ENCODE measurements at regions not wholly inside any gene's neighbourhood (a gene's known extent, or its start where the extent isn't known, plus 50 kb on each side); places are given as distances from the start of the nearest gene placed in this dataset.

- Histone ChIP-seq H3K4me1 (ENCODE audit: control insufficient read depth, insufficient read depth, low read length) (no peaks in the 10 kb centered on the region; the same call in 1 of the 2 replicates), H3K9me3 (ENCODE audit: control insufficient read depth, insufficient read depth, low read depth, low read length) (no peaks in the 10 kb centered on the region), H3K36me3 (ENCODE audit: control insufficient read depth in 2 of 2, insufficient read depth in 1 of 2, low read length in 2 of 2) (no peaks in the 10 kb centered on the region), H3K4me3 (ENCODE audit: low read depth, low read length) (no peak overlapping the region), H3K27ac (ENCODE audit: extremely low read depth, low read depth, low read length) (no peak overlapping the region)
- ChIA-PET POLR2A (no interaction called here), CTCF (interaction anchor here (0.6 to 1.1 kb wide), 4 partner anchors 60 to 288 kb away, joined by 3 to 5 read pairs (median 3); no protein-coding TSS in a partner anchor)
- TF ChIP-seq, protein P1, sequence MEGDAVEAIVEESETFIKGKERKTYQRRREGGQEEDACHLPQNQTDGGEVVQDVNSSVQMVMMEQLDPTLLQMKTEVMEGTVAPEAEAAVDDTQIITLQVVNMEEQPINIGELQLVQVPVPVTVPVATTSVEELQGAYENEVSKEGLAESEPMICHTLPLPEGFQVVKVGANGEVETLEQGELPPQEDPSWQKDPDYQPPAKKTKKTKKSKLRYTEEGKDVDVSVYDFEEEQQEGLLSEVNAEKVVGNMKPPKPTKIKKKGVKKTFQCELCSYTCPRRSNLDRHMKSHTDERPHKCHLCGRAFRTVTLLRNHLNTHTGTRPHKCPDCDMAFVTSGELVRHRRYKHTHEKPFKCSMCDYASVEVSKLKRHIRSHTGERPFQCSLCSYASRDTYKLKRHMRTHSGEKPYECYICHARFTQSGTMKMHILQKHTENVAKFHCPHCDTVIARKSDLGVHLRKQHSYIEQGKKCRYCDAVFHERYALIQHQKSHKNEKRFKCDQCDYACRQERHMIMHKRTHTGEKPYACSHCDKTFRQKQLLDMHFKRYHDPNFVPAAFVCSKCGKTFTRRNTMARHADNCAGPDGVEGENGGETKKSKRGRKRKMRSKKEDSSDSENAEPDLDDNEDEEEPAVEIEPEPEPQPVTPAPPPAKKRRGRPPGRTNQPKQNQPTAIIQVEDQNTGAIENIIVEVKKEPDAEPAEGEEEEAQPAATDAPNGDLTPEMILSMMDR (tag by site-specific recombination; IDR thresholded peaks at IDR 0.05) = 0 out of 2 replicates have a peak, but pooled peaks have one; percentile 8
- TF ChIP-seq, protein P2, sequence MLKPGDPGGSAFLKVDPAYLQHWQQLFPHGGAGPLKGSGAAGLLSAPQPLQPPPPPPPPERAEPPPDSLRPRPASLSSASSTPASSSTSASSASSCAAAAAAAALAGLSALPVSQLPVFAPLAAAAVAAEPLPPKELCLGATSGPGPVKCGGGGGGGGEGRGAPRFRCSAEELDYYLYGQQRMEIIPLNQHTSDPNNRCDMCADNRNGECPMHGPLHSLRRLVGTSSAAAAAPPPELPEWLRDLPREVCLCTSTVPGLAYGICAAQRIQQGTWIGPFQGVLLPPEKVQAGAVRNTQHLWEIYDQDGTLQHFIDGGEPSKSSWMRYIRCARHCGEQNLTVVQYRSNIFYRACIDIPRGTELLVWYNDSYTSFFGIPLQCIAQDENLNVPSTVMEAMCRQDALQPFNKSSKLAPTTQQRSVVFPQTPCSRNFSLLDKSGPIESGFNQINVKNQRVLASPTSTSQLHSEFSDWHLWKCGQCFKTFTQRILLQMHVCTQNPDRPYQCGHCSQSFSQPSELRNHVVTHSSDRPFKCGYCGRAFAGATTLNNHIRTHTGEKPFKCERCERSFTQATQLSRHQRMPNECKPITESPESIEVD (tag by site-specific recombination; IDR thresholded peaks at IDR 0.05) = peak; percentile 37
- no peak for TF ChIP-seq KLF1 (tag by site-specific recombination; IDR thresholded peaks at IDR 0.05)
These were observed 435.1 kb upstream of the MEIS1 start for GRCh38 chr2:65999796-66000195.

GRCh38 chr2:65999103-65999502 lies 435.8 kb upstream of the MEIS1 start:
- H3K9me3 ChIP-seq (ENCODE audit: control insufficient read depth, insufficient read depth, low read depth, low read length) = no peaks in the 10 kb centered on the region
- H3K4me3 ChIP-seq (ENCODE audit: low read depth, low read length) = no peak overlapping the region
- CTCF ChIA-PET = interaction anchor here (0.6 kb wide), 1 partner anchor 275 kb away, joined by 3 read pairs; no protein-coding TSS in a partner anchor
- H3K36me3 ChIP-seq (ENCODE audit: control insufficient read depth in 2 of 2, insufficient read depth in 1 of 2, low read length in 2 of 2) = no peaks in the 10 kb centered on the region
- TF ChIP-seq, protein P3, sequence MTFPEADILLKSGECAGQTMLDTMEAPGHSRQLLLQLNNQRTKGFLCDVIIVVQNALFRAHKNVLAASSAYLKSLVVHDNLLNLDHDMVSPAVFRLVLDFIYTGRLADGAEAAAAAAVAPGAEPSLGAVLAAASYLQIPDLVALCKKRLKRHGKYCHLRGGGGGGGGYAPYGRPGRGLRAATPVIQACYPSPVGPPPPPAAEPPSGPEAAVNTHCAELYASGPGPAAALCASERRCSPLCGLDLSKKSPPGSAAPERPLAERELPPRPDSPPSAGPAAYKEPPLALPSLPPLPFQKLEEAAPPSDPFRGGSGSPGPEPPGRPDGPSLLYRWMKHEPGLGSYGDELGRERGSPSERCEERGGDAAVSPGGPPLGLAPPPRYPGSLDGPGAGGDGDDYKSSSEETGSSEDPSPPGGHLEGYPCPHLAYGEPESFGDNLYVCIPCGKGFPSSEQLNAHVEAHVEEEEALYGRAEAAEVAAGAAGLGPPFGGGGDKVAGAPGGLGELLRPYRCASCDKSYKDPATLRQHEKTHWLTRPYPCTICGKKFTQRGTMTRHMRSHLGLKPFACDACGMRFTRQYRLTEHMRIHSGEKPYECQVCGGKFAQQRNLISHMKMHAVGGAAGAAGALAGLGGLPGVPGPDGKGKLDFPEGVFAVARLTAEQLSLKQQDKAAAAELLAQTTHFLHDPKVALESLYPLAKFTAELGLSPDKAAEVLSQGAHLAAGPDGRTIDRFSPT (tag by site-specific recombination; IDR thresholded peaks at IDR 0.05) = no peak
- TF ChIP-seq, protein P4, sequence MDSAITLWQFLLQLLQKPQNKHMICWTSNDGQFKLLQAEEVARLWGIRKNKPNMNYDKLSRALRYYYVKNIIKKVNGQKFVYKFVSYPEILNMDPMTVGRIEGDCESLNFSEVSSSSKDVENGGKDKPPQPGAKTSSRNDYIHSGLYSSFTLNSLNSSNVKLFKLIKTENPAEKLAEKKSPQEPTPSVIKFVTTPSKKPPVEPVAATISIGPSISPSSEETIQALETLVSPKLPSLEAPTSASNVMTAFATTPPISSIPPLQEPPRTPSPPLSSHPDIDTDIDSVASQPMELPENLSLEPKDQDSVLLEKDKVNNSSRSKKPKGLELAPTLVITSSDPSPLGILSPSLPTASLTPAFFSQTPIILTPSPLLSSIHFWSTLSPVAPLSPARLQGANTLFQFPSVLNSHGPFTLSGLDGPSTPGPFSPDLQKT (IDR thresholded peaks at IDR 0.05; ENCODE audit: borderline replicate concordance, low read depth, low read length) = no peak
- TF ChIP-seq SETDB1 (IDR thresholded peaks at IDR 0.05; ENCODE audit: insufficient read length, low read length) (no peak), ZNF221 (tag by site-specific recombination; IDR thresholded peaks at IDR 0.05; ENCODE audit: borderline replicate concordance) (no peak), ZNF488 (tag by site-specific recombination; IDR thresholded peaks at IDR 0.05) (no peak), ZNF792 (tag by site-specific recombination; IDR thresholded peaks at IDR 0.05) (no peak), ZNF140 (tag by site-specific recombination; IDR thresholded peaks at IDR 0.05) (no peak), PBX3 (CRISPR knock-in tag; IDR thresholded peaks at IDR 0.05) (no peak), KLF10 (tag by site-specific recombination; IDR thresholded peaks at IDR 0.05) (no peak), ZNF747 (tag by site-specific recombination; IDR thresholded peaks at IDR 0.05) (no peak), IKZF3 (tag by site-specific recombination; IDR thresholded peaks at IDR 0.05) (no peak), ZFHX2 (tag by site-specific recombination; conservative IDR thresholded peaks at IDR 0.05) (no peak), KLF1 (tag by site-specific recombination; IDR thresholded peaks at IDR 0.05) (no peak), ZNF394 (tag by site-specific recombination; IDR thresholded peaks at IDR 0.05; ENCODE audit: borderline replicate concordance) (no peak), ZNF621 (tag by site-specific recombination; IDR thresholded peaks at IDR 0.05) (no peak)
- TF ChIP-seq, protein P5, sequence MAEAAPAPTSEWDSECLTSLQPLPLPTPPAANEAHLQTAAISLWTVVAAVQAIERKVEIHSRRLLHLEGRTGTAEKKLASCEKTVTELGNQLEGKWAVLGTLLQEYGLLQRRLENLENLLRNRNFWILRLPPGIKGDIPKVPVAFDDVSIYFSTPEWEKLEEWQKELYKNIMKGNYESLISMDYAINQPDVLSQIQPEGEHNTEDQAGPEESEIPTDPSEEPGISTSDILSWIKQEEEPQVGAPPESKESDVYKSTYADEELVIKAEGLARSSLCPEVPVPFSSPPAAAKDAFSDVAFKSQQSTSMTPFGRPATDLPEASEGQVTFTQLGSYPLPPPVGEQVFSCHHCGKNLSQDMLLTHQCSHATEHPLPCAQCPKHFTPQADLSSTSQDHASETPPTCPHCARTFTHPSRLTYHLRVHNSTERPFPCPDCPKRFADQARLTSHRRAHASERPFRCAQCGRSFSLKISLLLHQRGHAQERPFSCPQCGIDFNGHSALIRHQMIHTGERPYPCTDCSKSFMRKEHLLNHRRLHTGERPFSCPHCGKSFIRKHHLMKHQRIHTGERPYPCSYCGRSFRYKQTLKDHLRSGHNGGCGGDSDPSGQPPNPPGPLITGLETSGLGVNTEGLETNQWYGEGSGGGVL (tag by site-specific recombination; IDR thresholded peaks at IDR 0.05) = no peak
- H3K4me1 ChIP-seq (ENCODE audit: control insufficient read depth, insufficient read depth, low read length) = no peaks in the 10 kb centered on the region; the same call in 1 of the 2 replicates
- H3K27ac ChIP-seq (ENCODE audit: extremely low read depth, low read depth, low read length) = no peak overlapping the region
- POLR2A ChIA-PET = no interaction called here
